ENCODE measurements at regions not wholly inside any gene's neighbourhood (a gene's known extent, or its start where the extent isn't known, plus 50 kb on each side); places are given as distances from the start of the nearest gene placed in this dataset.

DNA sequence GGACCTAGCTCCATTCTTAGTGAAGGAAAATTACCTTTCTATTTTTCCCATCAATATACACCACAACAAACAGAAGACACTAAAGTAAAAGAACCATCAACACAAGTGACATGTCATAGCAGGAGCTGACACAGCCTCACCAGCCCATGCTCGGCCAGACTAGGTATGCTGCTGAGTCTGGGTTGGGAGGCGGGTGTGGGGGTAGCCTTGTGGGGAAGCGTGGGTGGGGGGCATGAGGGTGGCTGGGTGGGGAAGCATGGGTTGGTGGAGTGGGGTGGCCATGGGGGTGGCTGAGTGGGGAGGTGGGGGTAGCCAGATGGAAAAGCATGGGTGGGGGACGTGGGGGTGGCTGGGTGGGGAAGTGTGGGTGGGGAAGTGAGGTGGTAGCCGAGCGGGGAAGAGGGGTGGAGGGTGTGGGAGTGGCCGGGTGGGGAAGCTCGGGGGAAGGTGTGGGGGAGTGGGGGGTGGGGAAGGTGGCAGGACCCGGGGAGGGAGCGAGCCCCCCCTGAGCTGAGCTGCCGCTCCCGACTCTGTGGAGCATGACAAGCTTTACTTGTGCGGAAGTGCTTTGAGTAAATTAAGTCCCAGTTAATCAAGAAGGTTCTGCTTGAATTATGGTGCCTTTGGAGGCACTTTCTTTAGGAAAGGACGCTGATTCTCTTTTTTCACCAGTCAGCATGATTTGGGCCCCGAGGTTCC is 294.6 kb upstream of the ZNF32 start:
- Histone ChIP-seq H2BK12ac (ENCODE audit: low read depth, low read length) (no peak overlapping the region), H4K5ac (ENCODE audit: insufficient read length, low read depth, low read length) (no peak overlapping the region), H4K20me1 (replicated peaks in 1 of 2; ENCODE audit: control insufficient read depth in 1 of 2, insufficient read depth in 2 of 2, low read length in 2 of 2) (no peaks in the 10 kb centered on the region), H3K4me3 (ENCODE audit: extremely low read depth in 1 of 4, insufficient read depth in 2 of 4, low read depth in 3 of 4, low read length in 4 of 4) (no peak overlapping the region), H3K27ac (ENCODE audit: low read depth, low read length) (no peak overlapping the region), H3K23ac (ENCODE audit: insufficient read length) (no peak overlapping the region), H3K27me3 (replicated peaks in 1 of 4; ENCODE audit: control insufficient read depth in 3 of 4, extremely low read depth in 1 of 4, insufficient read depth in 3 of 4, low read length in 3 of 4) (no peaks in the 10 kb centered on the region), H3K23me2 (ENCODE audit: low read depth, low read length) (0 out of 2 replicates have a peak, but pooled peaks cover 1% of the 10 kb centered on the region), H2BK20ac (ENCODE audit: low read length) (no peak overlapping the region), H3K36me3 (ENCODE audit: control insufficient read depth in 2 of 4, insufficient read depth in 4 of 4, low read length in 3 of 4) (no peaks in the 10 kb centered on the region), H3K18ac (ENCODE audit: extremely low read depth, low read length) (no peak overlapping the region), H3K9ac (replicated peaks in 1 of 4; ENCODE audit: extremely low read depth in 1 of 4, low read depth in 3 of 4, low read length in 3 of 4) (no peak overlapping the region), H3K4me1 (replicated peaks in 1 of 4; ENCODE audit: control insufficient read depth in 3 of 4, insufficient read depth in 4 of 4, low read length in 3 of 4) (no peaks in the 10 kb centered on the region), H4K8ac (ENCODE audit: extremely low read depth, insufficient read depth, low read length) (no peak overlapping the region), H3K79me1 (ENCODE audit: low read depth, low read length) (no peaks in the 10 kb centered on the region), H2BK15ac (ENCODE audit: low read length) (no peak overlapping the region), H3K4ac (replicated peaks; ENCODE audit: insufficient read length, low read depth, low read length) (no peak overlapping the region), H3K4me2 (ENCODE audit: insufficient read depth in 1 of 2, low read depth in 2 of 2, low read length in 2 of 2) (no peak overlapping the region), H3K9me3 (ENCODE audit: insufficient read depth in 2 of 2, low read depth in 1 of 2, low read length in 1 of 2) (0 out of 4 replicates have a peak, but pooled peaks cover 0 to 2% of the 10 kb centered on the region in 2 experiments), H2AFZ (ENCODE audit: low read length) (no peak overlapping the region), H3K56ac (replicated peaks; ENCODE audit: insufficient read length, low read depth, low read length) (no peak overlapping the region), H2AK5ac (ENCODE audit: low read depth, low read length) (no peak overlapping the region), H2BK120ac (replicated peaks; ENCODE audit: low read depth, low read length) (no peak overlapping the region), H3K14ac (ENCODE audit: insufficient read length) (no peak overlapping the region), H3K79me2 (ENCODE audit: control insufficient read depth in 1 of 2, insufficient read depth in 2 of 2, low read length in 2 of 2) (no peaks in the 10 kb centered on the region), H4K91ac (replicated peaks; ENCODE audit: insufficient read length, low read length) (no peak overlapping the region), H2BK5ac (ENCODE audit: low read depth, low read length) (no peak overlapping the region)
- FAIRE-seq: no peak
- CTCF ChIA-PET (ENCODE audit: partially characterized antibody): interaction anchor here (1.1 kb wide), 1 partner anchor 15 kb away, joined by 3 read pairs; no protein-coding TSS in a partner anchor
- POLR2A ChIA-PET (ENCODE audit: partially characterized antibody): no interaction called here
- WGBS, 2 experiments (ENCODE audit: extremely low coverage in 1 of 2, insufficient coverage in 1 of 2, insufficient read length in 1 of 2, insufficient replicate concordance in 2 of 2, low coverage in 1 of 2, low lambda C conversion rate in 2 of 2, missing lambda C conversion rate in 1 of 2): 98% methylated on average over 6 of the region's 15 CpGs; no CpG with 5 or more reads in 1 of the 2 experiments
- TF ChIP-seq CHD2 (IDR thresholded peaks at IDR 0.05; ENCODE audit: low read length) (no peak), EGR1 (IDR thresholded peaks at IDR 0.05; ENCODE audit: borderline replicate concordance, low read depth, low read length) (no peak), EZH2 (IDR thresholded peaks at IDR 0.05; ENCODE audit: low read depth, low read length, severe bottlenecking) (no peak), NRF1 (IDR thresholded peaks at IDR 0.05; ENCODE audit: low read depth, low read length) (no peak), SRF (IDR thresholded peaks at IDR 0.05; ENCODE audit: low read depth, low read length) (no peak), EP300 (IDR thresholded peaks at IDR 0.05; ENCODE audit: borderline replicate concordance in 1 of 2, low read depth in 2 of 2, low read length in 2 of 2) (no peak), PHF8 (conservative IDR thresholded peaks at IDR 0.05; ENCODE audit: low read depth, low read length) (no peak), SP2 (IDR thresholded peaks at IDR 0.05; ENCODE audit: low read length) (no peak), TBP (IDR thresholded peaks at IDR 0.05; ENCODE audit: low read depth, low read length) (no peak)
- DNase-seq (ENCODE audit: low read depth in 1 of 2, low spot score in 2 of 2): no peak

Measured in H1 (cell line).